HepG2 (cell line): ENCODE measurements at regions not wholly inside any gene's neighbourhood (a gene's known extent, or its start where the extent isn't known, plus 50 kb on each side); places are given as distances from the start of the nearest gene placed in this dataset.

Experiments
- ATAC-seq: fragments of 200-7000 bp; cut with Tn5 transposase; 3 replicates; pipeline ENCODE4 v1.9.1; 2020; ENCODE audit warnings: mild to moderate bottlenecking, moderate library complexity
- BruUV-seq: library from RNA; stranded (reverse); fragments of 400-500 nt; replicated peaks from 2 replicates; lab custom pipeline; 2021; lab: Mats Ljungman, UMichigan
- CTCF ChIA-PET: fragments of 300-600 bp; formaldehyde crosslinking; extraction: SDS; loops from one replicate; lab custom pipeline; 2021; ENCODE audit warnings: low total read pairs, inconsistent platforms, low intra/inter-chr PET ratio; lab: Yijun Ruan, JAX
- POLR2A ChIA-PET: fragments of 350-600 bp; sonication (Branson Sonifier 250); formaldehyde crosslinking; loops from one replicate; lab custom pipeline; 2020; ENCODE audit warnings: antibody characterized with exemption, inconsistent platforms; lab: Yijun Ruan, JAX
- DNase-seq: peaks from one replicate; pipeline ENCODE4 v3.0.0-alpha.2; 2015; ENCODE audit warnings: low spot score
- FAIRE-seq: peaks from 3 replicates; lab custom pipeline; 2011; peaks lifted over from hg19 to GRCh38; lab: Jason Lieb, UNC
- H2AFZ ChIP-seq: one replicate; pipeline ENCODE4 v1.6.1; 2011; ENCODE audit warnings: low read length, inconsistent platforms
- H3K27ac ChIP-seq: fragments of 300-600 bp; 3 replicates; pipeline ENCODE4 v1.8.0; 2011; ENCODE audit warnings: mixed run types, mild to moderate bottlenecking, mixed read lengths, low read length, inconsistent platforms; ENCODE audit not compliant: insufficient read depth; ENCODE audit errors: extremely low read length
- H3K27me3 ChIP-seq, 2 experiments: fragments of 200-600 bp in 1 of 2; 2 replicates in 1 of 2; 3 replicates in 1 of 2; pipeline versions ENCODE4 v1.6.0 to v1.8.0; 2011; ENCODE audit warnings: low read length in 2 of 2, mild to moderate bottlenecking in 2 of 2, moderate library complexity in 2 of 2, inconsistent platforms in 1 of 2; ENCODE audit not compliant: insufficient read depth in 2 of 2, control insufficient read depth in 1 of 2
- H3K36me3 ChIP-seq, 2 experiments: fragments of 200-600 bp in 1 of 2; replicated peaks in 1 of 2; 2 replicates in 1 of 2; 3 replicates in 1 of 2; pipeline versions ENCODE4 v1.5.1 to v1.8.0; 2011; ENCODE audit warnings: low read length in 2 of 2, inconsistent platforms in 1 of 2; ENCODE audit not compliant: insufficient read depth in 2 of 2, control insufficient read depth in 1 of 2
- H3K4me1 ChIP-seq: 2 replicates; pipeline ENCODE4 v1.5.1; 2012; ENCODE audit warnings: low read length, inconsistent platforms; ENCODE audit not compliant: insufficient read depth
- H3K4me2 ChIP-seq: 2 replicates; pipeline ENCODE4 v1.6.0; 2011; ENCODE audit warnings: low read depth, low read length, inconsistent platforms
- H3K4me3 ChIP-seq, 3 experiments: fragments of 200-600 bp in 1 of 3; sonication (generic), shearing (Covaris generic) in 1 of 3; replicated peaks in 1 of 3; 2 replicates each; pipeline ENCODE4 v1.5.1; 2011 to 2016; ENCODE audit warnings: low read length in 3 of 3, inconsistent platforms in 2 of 3, low read depth in 2 of 3, mild to moderate bottlenecking in 2 of 3, control low read depth in 1 of 3, mixed read lengths in 1 of 3; ENCODE audit not compliant: insufficient read depth in 1 of 3
- H3K79me2 ChIP-seq: one replicate; pipeline ENCODE4 v1.6.1; 2011; ENCODE audit warnings: low read length, inconsistent platforms; ENCODE audit not compliant: insufficient read depth
- H3K9ac ChIP-seq: 2 replicates; pipeline ENCODE4 v1.6.0; 2011; ENCODE audit warnings: mild to moderate bottlenecking, low read depth, low read length, inconsistent platforms; ENCODE audit not compliant: insufficient read depth
- H3K9me3 ChIP-seq: 2 replicates; pipeline ENCODE4 v1.5.1; 2012; ENCODE audit warnings: mild to moderate bottlenecking, low read length
- H4K20me1 ChIP-seq: 2 replicates; pipeline ENCODE4 v1.6.0; 2011; ENCODE audit warnings: inconsistent platforms, mild to moderate bottlenecking, low read length, moderate library complexity; ENCODE audit not compliant: insufficient read depth
- MIER3 ChIP-seq: IDR thresholded peaks from 2 replicates; pipeline ENCODE4 v1.6.1; 2016; ENCODE audit warnings: missing compliant biosample characterization, borderline replicate concordance
- RFX3 ChIP-seq: IDR thresholded peaks from 2 replicates; pipeline ENCODE4 v1.6.1; 2016; ENCODE audit warnings: missing biosample characterization, missing genetic modification reagents
- ZKSCAN8 ChIP-seq: IDR thresholded peaks from 2 replicates; pipeline ENCODE4 v1.6.1; 2016; ENCODE audit warnings: borderline replicate concordance, missing genetic modification reagents, missing compliant biosample characterization
- ZNF30 ChIP-seq: sonication (generic); formaldehyde crosslinking; IDR thresholded peaks from 2 replicates; pipeline ENCODE4 v1.5.0; 2020; ENCODE audit warnings: mild to moderate bottlenecking, missing genetic modification reagents
- ZNF326 ChIP-seq: sonication (generic); formaldehyde crosslinking; IDR thresholded peaks from 2 replicates; pipeline ENCODE4 v1.4.0; 2020; ENCODE audit warnings: missing genetic modification reagents, borderline replicate concordance
- ZNF552 ChIP-seq: sonication (generic); formaldehyde crosslinking; IDR thresholded peaks from 2 replicates; pipeline ENCODE4 v1.9.0; 2022; ENCODE audit warnings: missing genetic modification reagents, mild to moderate bottlenecking, borderline replicate concordance
- ZNF781 ChIP-seq: sonication (generic); formaldehyde crosslinking; IDR thresholded peaks from 2 replicates; pipeline ENCODE4 v1.5.1; 2020; ENCODE audit warnings: borderline replicate concordance, mild to moderate bottlenecking, missing genetic modification reagents; ENCODE audit errors: not compliant biosample characterization
- WGBS: methylation state at CpG from one replicate; pipeline ENCODE4 v1.1.6; 2017; ENCODE audit warnings: low lambda C conversion rate; 5-methylcytosine and 5-hydroxymethylcytosine counted together
- in situ Hi-C: cut with HindIII; loops from 2 replicates; pipeline ENCODE4 v1.10.0; 2017; ENCODE audit warnings: low pct_unique_long_range_greater_than_20kb; ENCODE audit not compliant: extremely low pct_ligation_motif_present
- intact Hi-C: fragments of 100-400 bp; cut with micrococcal nuclease; formaldehyde crosslinking; loops from one replicate; pipeline ENCODE4 v1.10.0; 2022; ENCODE audit not compliant: unreplicated experiment
- TF ChIP-seq, protein P1 (sequence below): sonication (generic); formaldehyde crosslinking; conservative IDR thresholded peaks from 2 replicates; pipeline ENCODE4 v1.4.0; 2020; ENCODE audit warnings: missing genetic modification reagents
- TF ChIP-seq, protein P2 (sequence below): sonication (generic); formaldehyde crosslinking; IDR thresholded peaks from 2 replicates; pipeline ENCODE4 v1.8.0; 2022; ENCODE audit warnings: mild to moderate bottlenecking, missing genetic modification reagents; ENCODE audit not compliant: insufficient replicate concordance
- TF ChIP-seq, protein P3 (sequence below): sonication (generic); formaldehyde crosslinking; IDR thresholded peaks from 2 replicates; pipeline ENCODE4 v1.5.0; 2020; ENCODE audit warnings: missing genetic modification reagents
- TF ChIP-seq, protein P4 (sequence below): sonication (generic); formaldehyde crosslinking; IDR thresholded peaks from 2 replicates; pipeline ENCODE4 v1.5.1; 2020; ENCODE audit warnings: mild to moderate bottlenecking, missing genetic modification reagents, borderline replicate concordance
- TF ChIP-seq, protein P5 (sequence below): sonication (generic); formaldehyde crosslinking; conservative IDR thresholded peaks from 2 replicates; pipeline ENCODE4 v1.4.0; 2020; ENCODE audit warnings: missing genetic modification reagents

DNA sequence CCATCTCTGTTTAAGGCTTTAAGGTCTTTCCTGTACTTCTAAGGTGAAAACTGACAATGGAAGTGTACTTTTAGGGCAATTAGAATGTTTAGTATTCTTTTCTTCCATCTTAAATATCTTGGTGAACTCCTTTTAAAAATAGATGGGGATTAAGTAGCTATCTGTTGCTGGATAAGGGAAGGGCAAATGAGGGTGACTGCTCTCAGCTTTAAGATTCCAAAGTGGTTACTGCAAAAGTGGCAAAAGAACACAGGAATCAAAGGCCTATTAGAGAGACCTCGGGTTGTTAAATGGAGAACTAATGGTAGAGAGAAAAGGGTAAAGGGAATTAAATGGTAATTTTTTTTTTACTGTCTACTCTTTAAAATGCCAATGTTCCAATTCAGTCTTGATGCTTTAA lies 774.1 kb upstream of the B3GALT2 start (continued):
- TF ChIP-seq, protein P1, sequence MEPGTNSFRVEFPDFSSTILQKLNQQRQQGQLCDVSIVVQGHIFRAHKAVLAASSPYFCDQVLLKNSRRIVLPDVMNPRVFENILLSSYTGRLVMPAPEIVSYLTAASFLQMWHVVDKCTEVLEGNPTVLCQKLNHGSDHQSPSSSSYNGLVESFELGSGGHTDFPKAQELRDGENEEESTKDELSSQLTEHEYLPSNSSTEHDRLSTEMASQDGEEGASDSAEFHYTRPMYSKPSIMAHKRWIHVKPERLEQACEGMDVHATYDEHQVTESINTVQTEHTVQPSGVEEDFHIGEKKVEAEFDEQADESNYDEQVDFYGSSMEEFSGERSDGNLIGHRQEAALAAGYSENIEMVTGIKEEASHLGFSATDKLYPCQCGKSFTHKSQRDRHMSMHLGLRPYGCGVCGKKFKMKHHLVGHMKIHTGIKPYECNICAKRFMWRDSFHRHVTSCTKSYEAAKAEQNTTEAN (CRISPR knock-in tag) = no peak
- TF ChIP-seq, protein P2, sequence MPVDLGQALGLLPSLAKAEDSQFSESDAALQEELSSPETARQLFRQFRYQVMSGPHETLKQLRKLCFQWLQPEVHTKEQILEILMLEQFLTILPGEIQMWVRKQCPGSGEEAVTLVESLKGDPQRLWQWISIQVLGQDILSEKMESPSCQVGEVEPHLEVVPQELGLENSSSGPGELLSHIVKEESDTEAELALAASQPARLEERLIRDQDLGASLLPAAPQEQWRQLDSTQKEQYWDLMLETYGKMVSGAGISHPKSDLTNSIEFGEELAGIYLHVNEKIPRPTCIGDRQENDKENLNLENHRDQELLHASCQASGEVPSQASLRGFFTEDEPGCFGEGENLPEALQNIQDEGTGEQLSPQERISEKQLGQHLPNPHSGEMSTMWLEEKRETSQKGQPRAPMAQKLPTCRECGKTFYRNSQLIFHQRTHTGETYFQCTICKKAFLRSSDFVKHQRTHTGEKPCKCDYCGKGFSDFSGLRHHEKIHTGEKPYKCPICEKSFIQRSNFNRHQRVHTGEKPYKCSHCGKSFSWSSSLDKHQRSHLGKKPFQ (CRISPR knock-in tag) = no peak
- TF ChIP-seq, protein P3, sequence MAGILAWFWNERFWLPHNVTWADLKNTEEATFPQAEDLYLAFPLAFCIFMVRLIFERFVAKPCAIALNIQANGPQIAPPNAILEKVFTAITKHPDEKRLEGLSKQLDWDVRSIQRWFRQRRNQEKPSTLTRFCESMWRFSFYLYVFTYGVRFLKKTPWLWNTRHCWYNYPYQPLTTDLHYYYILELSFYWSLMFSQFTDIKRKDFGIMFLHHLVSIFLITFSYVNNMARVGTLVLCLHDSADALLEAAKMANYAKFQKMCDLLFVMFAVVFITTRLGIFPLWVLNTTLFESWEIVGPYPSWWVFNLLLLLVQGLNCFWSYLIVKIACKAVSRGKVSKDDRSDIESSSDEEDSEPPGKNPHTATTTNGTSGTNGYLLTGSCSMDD (CRISPR knock-in tag) = no peak
- TF ChIP-seq ZNF781 (CRISPR knock-in tag) = no peak
- no peak for TF ChIP-seq ZNF326 (CRISPR knock-in tag)
- TF ChIP-seq ZNF552 (CRISPR knock-in tag) = no peak
- TF ChIP-seq ZNF30 (CRISPR knock-in tag) = no peak

DNA sequence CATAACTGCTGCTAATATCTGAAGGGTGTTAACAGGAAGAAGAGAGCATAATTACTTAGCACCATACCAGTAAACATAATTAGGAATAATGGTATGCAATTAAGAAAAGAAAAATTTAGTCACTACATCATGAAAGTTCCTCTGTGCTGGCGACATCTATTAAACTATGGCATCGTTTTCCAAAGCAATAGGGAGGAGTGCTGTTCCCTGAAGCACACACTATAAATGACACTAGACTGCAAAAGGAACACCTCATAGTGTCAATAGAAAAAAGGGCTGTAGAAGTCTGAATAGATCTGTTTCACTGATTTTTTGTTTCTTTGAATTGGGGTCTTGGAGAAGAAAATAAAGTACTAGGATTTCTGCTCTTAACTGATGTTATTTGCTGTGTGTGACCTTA lies 773.6 kb upstream of the B3GALT2 start:
- Histone ChIP-seq H3K27ac (no peak overlapping the region), H3K4me1 (no peaks in the 10 kb centered on the region), H4K20me1 (no peaks in the 10 kb centered on the region), H3K9me3 (no peaks in the 10 kb centered on the region), H3K4me2 (no peak overlapping the region), H3K9ac (no peak overlapping the region), H2AFZ (no peak overlapping the region), H3K79me2 (no peaks in the 10 kb centered on the region), H3K4me3 (no peak overlapping the region), H3K27me3 (no peaks in the 10 kb centered on the region), H3K36me3 (no peaks in the 10 kb centered on the region)
- intact Hi-C loops = no loop called here
- DNase-seq (no peak), FAIRE-seq (no peak), ATAC-seq (no peak)
- BruUV-seq = no TSS peak
- POLR2A ChIA-PET = no interaction called here
- TF ChIP-seq RFX3 (CRISPR knock-in tag) (no peak), ZKSCAN8 (no peak), MIER3 (CRISPR knock-in tag) (no peak)
- TF ChIP-seq, protein P4, sequence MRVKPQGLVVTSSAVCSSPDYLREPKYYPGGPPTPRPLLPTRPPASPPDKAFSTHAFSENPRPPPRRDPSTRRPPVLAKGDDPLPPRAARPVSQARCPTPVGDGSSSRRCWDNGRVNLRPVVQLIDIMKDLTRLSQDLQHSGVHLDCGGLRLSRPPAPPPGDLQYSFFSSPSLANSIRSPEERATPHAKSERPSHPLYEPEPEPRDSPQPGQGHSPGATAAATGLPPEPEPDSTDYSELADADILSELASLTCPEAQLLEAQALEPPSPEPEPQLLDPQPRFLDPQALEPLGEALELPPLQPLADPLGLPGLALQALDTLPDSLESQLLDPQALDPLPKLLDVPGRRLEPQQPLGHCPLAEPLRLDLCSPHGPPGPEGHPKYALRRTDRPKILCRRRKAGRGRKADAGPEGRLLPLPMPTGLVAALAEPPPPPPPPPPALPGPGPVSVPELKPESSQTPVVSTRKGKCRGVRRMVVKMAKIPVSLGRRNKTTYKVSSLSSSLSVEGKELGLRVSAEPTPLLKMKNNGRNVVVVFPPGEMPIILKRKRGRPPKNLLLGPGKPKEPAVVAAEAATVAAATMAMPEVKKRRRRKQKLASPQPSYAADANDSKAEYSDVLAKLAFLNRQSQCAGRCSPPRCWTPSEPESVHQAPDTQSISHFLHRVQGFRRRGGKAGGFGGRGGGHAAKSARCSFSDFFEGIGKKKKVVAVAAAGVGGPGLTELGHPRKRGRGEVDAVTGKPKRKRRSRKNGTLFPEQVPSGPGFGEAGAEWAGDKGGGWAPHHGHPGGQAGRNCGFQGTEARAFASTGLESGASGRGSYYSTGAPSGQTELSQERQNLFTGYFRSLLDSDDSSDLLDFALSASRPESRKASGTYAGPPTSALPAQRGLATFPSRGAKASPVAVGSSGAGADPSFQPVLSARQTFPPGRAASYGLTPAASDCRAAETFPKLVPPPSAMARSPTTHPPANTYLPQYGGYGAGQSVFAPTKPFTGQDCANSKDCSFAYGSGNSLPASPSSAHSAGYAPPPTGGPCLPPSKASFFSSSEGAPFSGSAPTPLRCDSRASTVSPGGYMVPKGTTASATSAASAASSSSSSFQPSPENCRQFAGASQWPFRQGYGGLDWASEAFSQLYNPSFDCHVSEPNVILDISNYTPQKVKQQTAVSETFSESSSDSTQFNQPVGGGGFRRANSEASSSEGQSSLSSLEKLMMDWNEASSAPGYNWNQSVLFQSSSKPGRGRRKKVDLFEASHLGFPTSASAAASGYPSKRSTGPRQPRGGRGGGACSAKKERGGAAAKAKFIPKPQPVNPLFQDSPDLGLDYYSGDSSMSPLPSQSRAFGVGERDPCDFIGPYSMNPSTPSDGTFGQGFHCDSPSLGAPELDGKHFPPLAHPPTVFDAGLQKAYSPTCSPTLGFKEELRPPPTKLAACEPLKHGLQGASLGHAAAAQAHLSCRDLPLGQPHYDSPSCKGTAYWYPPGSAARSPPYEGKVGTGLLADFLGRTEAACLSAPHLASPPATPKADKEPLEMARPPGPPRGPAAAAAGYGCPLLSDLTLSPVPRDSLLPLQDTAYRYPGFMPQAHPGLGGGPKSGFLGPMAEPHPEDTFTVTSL (CRISPR knock-in tag) = no peak
- TF ChIP-seq, protein P5, sequence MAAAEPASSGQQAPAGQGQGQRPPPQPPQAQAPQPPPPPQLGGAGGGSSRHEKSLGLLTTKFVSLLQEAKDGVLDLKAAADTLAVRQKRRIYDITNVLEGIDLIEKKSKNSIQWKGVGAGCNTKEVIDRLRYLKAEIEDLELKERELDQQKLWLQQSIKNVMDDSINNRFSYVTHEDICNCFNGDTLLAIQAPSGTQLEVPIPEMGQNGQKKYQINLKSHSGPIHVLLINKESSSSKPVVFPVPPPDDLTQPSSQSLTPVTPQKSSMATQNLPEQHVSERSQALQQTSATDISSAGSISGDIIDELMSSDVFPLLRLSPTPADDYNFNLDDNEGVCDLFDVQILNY (CRISPR knock-in tag) = no peak
- in situ Hi-C loops = no loop called here
- 0% methylated on average over 2 of the region's 2 CpGs for WGBS
- CTCF ChIA-PET = no interaction called here
